BLaER1 treated with 17β-estradiol and CSF1 and Interleukin-3, amounts not matched to agents 10 nM and 100 nM (cell line): ENCODE measurements at regions not wholly inside any gene's neighbourhood (a gene's known extent, or its start where the extent isn't known, plus 50 kb on each side); places are given as distances from the start of the nearest gene placed in this dataset.

ENCODE experiments used
- H3K27ac ChIP-seq, 11 experiments: shearing (Covaris generic); formaldehyde crosslinking; 2 replicates each; pipeline ENCODE4 v1.8.1; 2022
- H3K27me3 ChIP-seq, 11 experiments: shearing (Covaris generic); formaldehyde crosslinking; 2 replicates each; pipeline ENCODE4 v1.8.1; 2022
- H3K36me3 ChIP-seq, 11 experiments: shearing (Covaris generic); formaldehyde crosslinking; 2 replicates each; pipeline ENCODE4 v1.8.1; 2022
- H3K4me1 ChIP-seq, 10 experiments: shearing (Covaris generic); formaldehyde crosslinking; 2 replicates each; pipeline ENCODE4 v1.8.1; 2022
- H3K4me2 ChIP-seq, 11 experiments: shearing (Covaris generic); formaldehyde crosslinking; 2 replicates each; pipeline ENCODE4 v1.8.1; 2022
- H3K4me3 ChIP-seq, 10 experiments: shearing (Covaris generic); formaldehyde crosslinking; 2 replicates each; pipeline ENCODE4 v1.8.1; 2022
- H3K9ac ChIP-seq, 11 experiments: shearing (Covaris generic); formaldehyde crosslinking; 2 replicates each; pipeline ENCODE4 v1.8.1; 2022
- H3K9me3 ChIP-seq, 11 experiments: shearing (Covaris generic); formaldehyde crosslinking; replicated peaks in 1 of 11; 2 replicates each; pipeline ENCODE4 v1.8.1; 2022
- H4K20me1 ChIP-seq, 11 experiments: shearing (Covaris generic); formaldehyde crosslinking; 2 replicates each; pipeline ENCODE4 v1.8.1; 2022
- Cebpa-rat ChIP-seq, 11 experiments: shearing (Covaris generic); IDR thresholded peaks; 2 replicates each; pipeline ENCODE4 v1.8.1; 2022

DNA sequence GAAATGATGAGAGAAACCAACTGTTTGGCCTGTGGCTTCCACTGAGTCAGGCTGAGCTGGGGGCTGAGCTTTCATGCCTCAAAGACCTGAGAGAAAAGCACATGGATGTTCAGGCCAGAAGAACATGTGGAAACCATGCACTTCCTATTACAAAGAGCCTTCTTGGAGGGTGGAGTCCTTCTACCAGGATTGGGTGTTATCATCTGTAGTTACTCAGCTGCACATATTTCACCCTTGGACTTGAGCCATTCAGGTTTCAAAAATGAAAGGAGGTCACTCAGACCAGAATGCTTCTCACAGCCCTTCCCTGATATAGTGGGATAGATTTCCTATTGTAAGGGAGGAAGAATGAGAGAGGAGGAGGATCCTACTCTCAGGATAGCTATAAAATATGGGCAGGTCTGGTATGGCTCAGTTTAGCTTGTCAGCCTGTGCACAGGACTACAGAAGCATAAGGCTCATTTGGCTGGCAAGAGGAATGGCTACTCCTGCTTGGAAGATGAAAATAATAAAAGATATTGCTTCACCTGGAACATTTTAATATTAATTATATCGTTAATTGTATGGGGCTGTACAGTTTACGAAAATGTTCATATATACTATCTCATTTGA, 173.6 kb upstream of the TMC3 start:
- H3K27ac ChIP-seq, result no peak overlapping the region
- H3K27me3 ChIP-seq, result no peaks in the 10 kb centered on the region
- peaks cover 0 to 7% (median 0%) of the 10 kb centered on the region in 11 experiments; a peak in 2 of 22 replicates for H3K9me3 ChIP-seq
- H3K36me3 ChIP-seq, result no peaks in the 10 kb centered on the region
- no peak overlapping the region for H3K4me3 ChIP-seq
- H4K20me1 ChIP-seq, result no peaks in the 10 kb centered on the region
- H3K9ac ChIP-seq, result no peak overlapping the region
- no peak overlapping the region for H3K4me2 ChIP-seq
- no peak for TF ChIP-seq Cebpa-rat (IDR thresholded peaks at IDR 0.05)
- H3K4me1 ChIP-seq, result 0 out of 20 replicates have a peak, but pooled peaks cover 0 to 4% (median 0%) of the 10 kb centered on the region in 10 experiments

DNA sequence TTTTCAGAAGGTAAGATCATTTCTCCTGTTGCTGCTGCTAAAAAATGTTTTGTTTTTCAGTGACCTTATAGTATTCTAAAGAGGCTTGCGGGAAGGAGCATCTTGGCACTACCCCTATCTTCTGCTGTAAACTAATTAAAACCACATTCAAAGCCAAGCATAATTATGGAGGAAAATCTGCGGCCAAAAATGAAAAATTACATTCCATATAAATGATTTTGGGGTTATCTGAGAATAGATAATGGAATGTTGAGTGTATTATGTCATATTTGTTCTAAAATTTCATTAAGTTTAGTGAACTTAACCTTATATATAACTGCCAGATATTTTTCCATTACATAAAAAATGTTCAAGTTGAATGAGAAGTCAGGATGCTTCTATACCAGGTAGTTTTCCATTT, 170.4 kb upstream of the TMC3 start:
- no peak for TF ChIP-seq Cebpa-rat (IDR thresholded peaks at IDR 0.05)
- peaks cover 0 to 7% (median 0%) of the 10 kb centered on the region in 11 experiments; a peak in 2 of 22 replicates for H3K9me3 ChIP-seq
- H3K27ac ChIP-seq, result no peak overlapping the region
- H4K20me1 ChIP-seq, result no peaks in the 10 kb centered on the region
- H3K36me3 ChIP-seq, result no peaks in the 10 kb centered on the region
- no peaks in the 10 kb centered on the region for H3K27me3 ChIP-seq
- no peak overlapping the region for H3K9ac ChIP-seq
- H3K4me2 ChIP-seq, result no peak overlapping the region
- H3K4me1 ChIP-seq, result no peaks in the 10 kb centered on the region
- no peak overlapping the region for H3K4me3 ChIP-seq

DNA sequence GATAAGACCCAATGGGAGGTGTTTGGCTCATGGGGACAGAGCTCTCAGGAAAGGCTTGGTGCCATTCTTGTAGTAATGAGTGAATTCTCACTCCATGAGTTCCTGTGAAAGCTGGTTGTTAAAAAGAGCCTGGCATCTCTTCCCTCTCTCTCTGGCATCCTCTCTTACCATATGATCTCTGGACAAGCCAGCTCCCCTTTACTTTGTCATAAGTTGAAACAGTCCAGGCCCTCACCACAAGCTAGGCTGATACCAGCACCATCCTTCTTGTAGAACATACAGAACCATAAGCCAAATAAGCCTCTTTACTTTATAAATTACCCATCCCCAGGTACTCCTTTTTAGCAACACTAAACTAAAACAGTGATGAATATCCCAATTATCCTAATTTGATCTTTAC, 166.9 kb upstream of the TMC3 start:
- H4K20me1 ChIP-seq, result no peaks in the 10 kb centered on the region
- H3K27me3 ChIP-seq, result no peaks in the 10 kb centered on the region
- peaks cover 0 to 7% (median 0%) of the 10 kb centered on the region in 11 experiments; a peak in 2 of 22 replicates for H3K9me3 ChIP-seq
- no peak overlapping the region for H3K9ac ChIP-seq
- no peak overlapping the region for H3K4me2 ChIP-seq
- H3K4me1 ChIP-seq, result no peaks in the 10 kb centered on the region
- no peak overlapping the region for H3K27ac ChIP-seq
- no peaks in the 10 kb centered on the region for H3K36me3 ChIP-seq
- no peak overlapping the region for H3K4me3 ChIP-seq
- TF ChIP-seq Cebpa-rat (IDR thresholded peaks at IDR 0.05), result no peak

DNA sequence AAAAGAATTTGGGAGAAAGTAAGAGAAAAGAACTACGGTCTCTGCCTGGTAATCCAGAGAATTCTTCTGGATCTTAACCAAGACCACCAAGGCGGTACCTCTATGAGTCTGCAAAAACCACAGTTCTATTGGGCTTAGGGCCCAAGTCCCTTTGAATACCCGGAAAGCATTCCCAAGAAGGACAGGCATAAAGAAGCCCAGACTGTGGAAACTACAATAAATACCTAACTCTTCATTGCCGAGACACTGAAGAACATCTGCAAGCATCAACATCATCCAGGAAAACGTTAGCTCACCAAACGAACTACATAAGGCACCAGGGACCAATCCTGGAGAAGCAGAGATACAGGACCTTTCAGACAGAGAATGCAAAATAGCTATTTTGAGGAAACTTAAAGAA, 162.3 kb upstream of the TMC3 start:
- H4K20me1 ChIP-seq, result no peaks in the 10 kb centered on the region
- no peak overlapping the region for H3K9ac ChIP-seq
- H3K27me3 ChIP-seq, result no peaks in the 10 kb centered on the region
- H3K9me3 ChIP-seq, result no peaks in the 10 kb centered on the region
- H3K36me3 ChIP-seq, result no peaks in the 10 kb centered on the region
- H3K4me1 ChIP-seq, result no peaks in the 10 kb centered on the region
- H3K27ac ChIP-seq, result no peak overlapping the region
- no peak overlapping the region for H3K4me3 ChIP-seq
- TF ChIP-seq Cebpa-rat (IDR thresholded peaks at IDR 0.05), result no peak
- no peak overlapping the region for H3K4me2 ChIP-seq

DNA sequence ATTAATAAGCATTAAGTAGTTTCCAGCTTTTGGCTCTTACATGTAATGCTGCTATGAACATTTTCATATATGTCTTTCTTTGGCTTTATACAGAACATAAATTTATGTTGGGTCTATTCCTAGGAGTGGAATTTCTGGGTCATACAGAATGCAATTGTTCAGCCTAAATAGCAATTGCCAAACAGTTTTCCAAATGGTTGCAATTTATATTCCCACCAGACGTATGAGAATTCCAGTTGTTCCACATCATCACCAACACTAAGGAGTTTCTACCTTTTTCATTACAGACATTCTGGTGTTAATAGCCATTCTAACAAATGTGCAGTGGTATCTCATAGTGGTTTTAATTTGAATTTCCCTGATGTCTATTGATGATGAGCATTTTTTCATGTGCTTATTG, 160.1 kb upstream of the TMC3 start:
- no peak for TF ChIP-seq Cebpa-rat (IDR thresholded peaks at IDR 0.05)
- Histone ChIP-seq H3K27me3 (no peaks in the 10 kb centered on the region), H3K27ac (no peak overlapping the region), H3K9ac (no peak overlapping the region), H3K4me2 (no peak overlapping the region), H3K36me3 (no peaks in the 10 kb centered on the region), H4K20me1 (no peaks in the 10 kb centered on the region), H3K9me3 (no peaks in the 10 kb centered on the region), H3K4me3 (no peak overlapping the region), H3K4me1 (no peaks in the 10 kb centered on the region)

DNA sequence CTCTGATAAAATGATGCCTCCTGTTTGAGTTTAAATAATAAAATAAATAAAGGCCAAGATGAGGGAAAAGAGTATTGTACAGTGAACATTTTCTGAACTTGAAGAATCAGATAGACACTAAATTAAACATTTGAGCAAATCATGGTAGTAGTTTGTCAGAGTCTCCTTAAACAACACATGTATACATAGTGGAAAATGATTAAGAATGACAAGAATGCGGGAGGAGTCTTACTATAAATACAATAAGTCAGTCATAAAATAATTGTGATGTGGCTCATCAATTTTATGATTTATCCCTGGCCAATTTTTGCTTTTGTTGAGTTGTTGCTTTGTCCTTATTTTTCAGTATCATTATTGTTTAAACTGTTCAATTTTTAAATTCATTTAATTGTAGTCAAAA, 158.0 kb upstream of the TMC3 start:
- Histone ChIP-seq H3K9ac (no peak overlapping the region), H3K9me3 (0 out of 22 replicates have a peak, but pooled peaks cover 0 to 5% (median 0%) of the 10 kb centered on the region in 11 experiments), H3K4me1 (no peaks in the 10 kb centered on the region), H3K4me2 (no peak overlapping the region), H3K27ac (no peak overlapping the region), H3K4me3 (no peak overlapping the region), H4K20me1 (no peaks in the 10 kb centered on the region), H3K27me3 (no peaks in the 10 kb centered on the region), H3K36me3 (no peaks in the 10 kb centered on the region)
- TF ChIP-seq Cebpa-rat (IDR thresholded peaks at IDR 0.05), result no peak

DNA sequence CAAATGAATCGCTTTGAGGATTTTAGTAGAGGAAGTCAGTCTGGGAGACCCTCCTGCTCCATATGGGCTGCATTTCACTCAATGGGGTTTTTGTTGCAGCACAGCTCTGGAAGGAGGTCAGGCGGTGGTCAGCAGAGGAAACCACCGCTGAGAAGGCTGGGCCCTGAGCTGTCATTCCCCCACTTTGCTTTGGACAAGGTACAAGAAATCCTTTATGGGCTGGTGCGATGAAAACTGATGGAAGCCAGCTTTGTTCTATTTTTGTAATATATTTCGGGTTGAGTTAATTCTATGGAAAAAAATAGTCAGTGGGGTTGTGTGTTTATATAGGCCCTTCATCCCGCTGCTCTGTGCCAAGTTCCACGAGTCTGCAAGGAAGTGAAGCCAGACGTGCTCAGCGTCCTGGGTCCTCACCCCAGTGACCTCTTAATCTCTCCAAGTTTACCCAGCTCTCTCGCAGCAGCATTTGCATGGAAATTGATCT, 157.1 kb upstream of the TMC3 start:
- no peaks in the 10 kb centered on the region for H4K20me1 ChIP-seq
- H3K27me3 ChIP-seq, result no peaks in the 10 kb centered on the region
- no peaks in the 10 kb centered on the region for H3K36me3 ChIP-seq
- H3K4me2 ChIP-seq, result no peak overlapping the region
- 0 out of 22 replicates have a peak, but pooled peaks cover 0 to 5% (median 0%) of the 10 kb centered on the region in 11 experiments for H3K9me3 ChIP-seq
- H3K4me3 ChIP-seq, result no peak overlapping the region
- no peak overlapping the region for H3K9ac ChIP-seq
- TF ChIP-seq Cebpa-rat (IDR thresholded peaks at IDR 0.05), result no peak
- no peaks in the 10 kb centered on the region for H3K4me1 ChIP-seq
- H3K27ac ChIP-seq, result no peak overlapping the region

DNA sequence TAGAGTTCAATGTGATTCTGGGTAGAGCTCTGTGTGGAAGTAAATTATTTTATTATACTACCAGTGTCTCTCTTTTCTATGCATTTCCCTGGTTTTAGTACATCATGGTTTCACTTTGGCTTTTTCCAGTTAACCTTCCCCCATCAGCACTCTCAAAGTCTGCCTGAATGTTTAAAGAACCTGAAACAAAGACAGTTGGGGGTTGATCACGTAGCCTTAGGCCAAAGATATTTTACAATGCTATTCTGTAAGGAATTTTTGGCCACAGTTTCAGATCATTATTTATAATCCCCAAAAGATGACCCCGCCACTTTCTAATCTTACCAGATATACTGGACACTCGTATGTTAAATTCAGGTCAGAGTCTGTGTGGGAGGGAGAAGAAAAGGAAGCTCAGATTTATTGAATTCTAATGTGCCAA, 156.3 kb upstream of the TMC3 start:
- no peaks in the 10 kb centered on the region for H3K4me1 ChIP-seq
- no peak overlapping the region for H3K4me2 ChIP-seq
- no peaks in the 10 kb centered on the region for H4K20me1 ChIP-seq
- no peaks in the 10 kb centered on the region for H3K36me3 ChIP-seq
- 0 out of 22 replicates have a peak, but pooled peaks cover 0 to 5% (median 0%) of the 10 kb centered on the region in 11 experiments for H3K9me3 ChIP-seq
- H3K27me3 ChIP-seq, result no peaks in the 10 kb centered on the region
- TF ChIP-seq Cebpa-rat (IDR thresholded peaks at IDR 0.05), result no peak
- H3K27ac ChIP-seq, result no peak overlapping the region
- H3K4me3 ChIP-seq, result no peak overlapping the region
- H3K9ac ChIP-seq, result no peak overlapping the region

DNA sequence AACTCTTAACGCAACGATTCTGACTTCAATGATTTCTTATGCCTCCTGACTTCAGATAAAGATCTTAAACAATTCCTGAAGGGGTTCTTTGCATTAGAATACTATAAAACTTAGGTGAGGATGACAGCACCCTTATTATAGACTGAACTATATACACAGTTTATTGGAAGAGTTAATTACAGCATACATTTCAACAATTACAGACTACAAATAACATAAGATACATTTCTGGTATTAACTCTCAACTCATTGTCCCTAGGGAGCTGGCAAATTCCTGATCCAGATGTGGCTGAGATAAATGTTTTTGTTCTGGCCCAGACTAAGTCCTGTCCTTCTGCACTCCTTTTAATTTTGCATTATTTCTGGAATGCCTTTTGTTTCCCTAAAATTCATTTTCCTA, 155.5 kb upstream of the TMC3 start:
- Histone ChIP-seq H4K20me1 (no peaks in the 10 kb centered on the region), H3K9me3 (0 out of 22 replicates have a peak, but pooled peaks cover 0 to 5% (median 0%) of the 10 kb centered on the region in 11 experiments), H3K27me3 (no peaks in the 10 kb centered on the region), H3K4me3 (no peak overlapping the region), H3K4me2 (no peak overlapping the region), H3K9ac (no peak overlapping the region), H3K4me1 (no peaks in the 10 kb centered on the region), H3K36me3 (no peaks in the 10 kb centered on the region), H3K27ac (no peak overlapping the region)
- TF ChIP-seq Cebpa-rat (IDR thresholded peaks at IDR 0.05), result no peak

DNA sequence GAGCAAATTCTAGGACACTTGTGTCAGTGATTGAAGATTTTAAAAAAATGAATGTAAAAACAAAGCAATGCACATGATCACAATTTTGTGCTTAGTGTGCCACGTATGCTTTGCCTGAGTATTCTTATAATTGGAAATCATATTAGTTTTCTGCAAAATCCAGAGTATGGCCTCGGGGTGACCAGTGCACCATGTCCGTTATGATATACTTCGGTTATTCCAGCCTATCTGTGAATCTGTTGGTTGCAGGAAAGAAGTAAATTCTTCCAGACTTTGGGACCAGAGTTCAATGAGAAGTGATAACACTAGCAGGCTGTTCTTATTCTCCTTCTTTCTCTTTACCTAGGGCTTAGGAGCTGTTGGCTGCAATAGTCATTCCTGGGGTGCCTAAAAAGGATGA, 152.0 kb upstream of the TMC3 start:
- H3K27me3 ChIP-seq, result no peaks in the 10 kb centered on the region
- H3K9me3 ChIP-seq, result 0 out of 22 replicates have a peak, but pooled peaks cover 0 to 5% (median 0%) of the 10 kb centered on the region in 11 experiments
- no peaks in the 10 kb centered on the region for H3K36me3 ChIP-seq
- no peaks in the 10 kb centered on the region for H3K4me1 ChIP-seq
- no peak overlapping the region for H3K9ac ChIP-seq
- H3K27ac ChIP-seq, result no peak overlapping the region
- H4K20me1 ChIP-seq, result no peaks in the 10 kb centered on the region
- TF ChIP-seq Cebpa-rat (IDR thresholded peaks at IDR 0.05), result no peak
- H3K4me3 ChIP-seq, result no peak overlapping the region
- no peak overlapping the region for H3K4me2 ChIP-seq
